ENCODE measurements at regions not wholly inside any gene's neighbourhood (a gene's known extent, or its start where the extent isn't known, plus 50 kb on each side); places are given as distances from the start of the nearest gene placed in this dataset.

- ATAC-seq (no peak), FAIRE-seq (no peak), DNase-seq (ENCODE audit: low spot score) (no peak)
- no peaks in the 10 kb centered on the region for H3K36me3 ChIP-seq (replicated peaks in 1 of 2; ENCODE audit: control insufficient read depth in 1 of 2, insufficient read depth in 2 of 2, low read length in 2 of 2)
- no peaks in the 10 kb centered on the region for H3K4me1 ChIP-seq (ENCODE audit: insufficient read depth, low read length)
- no peak overlapping the region for H3K27ac ChIP-seq (ENCODE audit: extremely low read length, insufficient read depth, low read length)
- no peak overlapping the region for H2AFZ ChIP-seq (ENCODE audit: low read length)
- H3K4me3 ChIP-seq (replicated peaks in 1 of 3; ENCODE audit: insufficient read depth in 1 of 3, low read depth in 2 of 3, low read length in 3 of 3): no peak overlapping the region
- H4K20me1 ChIP-seq (ENCODE audit: insufficient read depth, low read length): no peaks in the 10 kb centered on the region
- ChIA-PET CTCF (ENCODE audit: low intra/inter-chr PET ratio, low total read pairs) (interaction anchor here (1.0 to 2.0 kb wide), 3 partner anchors 512 to 708 kb away, joined by 4 to 11 read pairs (median 7); no protein-coding TSS in a partner anchor), POLR2A (interaction anchor here (1.7 kb wide), 1 partner anchor 512 kb away, joined by 8 read pairs; no protein-coding TSS in a partner anchor)
- 22% methylated on average over 4 of the region's 4 CpGs for WGBS (ENCODE audit: low lambda C conversion rate)
- no TSS peak for BruUV-seq (replicated peaks)
- TF ChIP-seq ETV5 (CRISPR knock-in tag; IDR thresholded peaks at IDR 0.05; ENCODE audit: borderline replicate concordance) (no peak), GATAD1 (CRISPR knock-in tag; IDR thresholded peaks at IDR 0.05) (no peak), ATF7 (IDR thresholded peaks at IDR 0.05) (0 out of 2 replicates have a peak, but pooled peaks have one; percentile 12), ATF7 (CRISPR knock-in tag; IDR thresholded peaks at IDR 0.05) (no peak)
- no peaks in the 10 kb centered on the region for H3K79me2 ChIP-seq (ENCODE audit: insufficient read depth, low read length)
- intact Hi-C loops (cut with micrococcal nuclease; ENCODE audit: unreplicated experiment) (loop anchor here (2.0 to 5.0 kb wide), 2 partner anchors 599 to 709 kb away; no protein-coding TSS in a partner anchor), in situ Hi-C loops (cut with HindIII; ENCODE audit: extremely low pct_ligation_motif_present, low pct_unique_long_range_greater_than_20kb) (loop anchor here (10.0 to 25.0 kb wide), 2 partner anchors 517 to 664 kb away; no protein-coding TSS in a partner anchor)
- H3K9ac ChIP-seq (ENCODE audit: insufficient read depth, low read depth, low read length): no peak overlapping the region
- H3K27me3 ChIP-seq (ENCODE audit: control insufficient read depth in 1 of 2, insufficient read depth in 2 of 2, low read length in 2 of 2): peaks cover 0 to 17% of the 10 kb centered on the region in 2 experiments; a peak in 3 of 5 replicates
- no peaks in the 10 kb centered on the region for H3K9me3 ChIP-seq (ENCODE audit: low read length)
- H3K4me2 ChIP-seq (ENCODE audit: low read depth, low read length): no peak overlapping the region
Observed at GRCh38 chr21:35401476-35401875, 352.4 kb upstream of the RUNX1 start.

GRCh38 chr21:35400233-35400939 lies 351.3 kb upstream of the RUNX1 start:
- no TSS peak for BruUV-seq (replicated peaks)
- DNase-seq (ENCODE audit: low spot score) (peak; percentile 67), ATAC-seq (peak; percentile 87), FAIRE-seq (peak; percentile 75)
- Histone ChIP-seq H3K27ac (ENCODE audit: extremely low read length, insufficient read depth, low read length) (no peak overlapping the region), H3K4me2 (ENCODE audit: low read depth, low read length) (no peak overlapping the region), H3K36me3 (replicated peaks in 1 of 2; ENCODE audit: control insufficient read depth in 1 of 2, insufficient read depth in 2 of 2, low read length in 2 of 2) (no peaks in the 10 kb centered on the region), H3K9me3 (ENCODE audit: low read length) (no peaks in the 10 kb centered on the region), H4K20me1 (ENCODE audit: insufficient read depth, low read length) (no peaks in the 10 kb centered on the region), H2AFZ (ENCODE audit: low read length) (no peak overlapping the region), H3K79me2 (ENCODE audit: insufficient read depth, low read length) (no peaks in the 10 kb centered on the region), H3K9ac (ENCODE audit: insufficient read depth, low read depth, low read length) (no peak overlapping the region), H3K27me3 (ENCODE audit: control insufficient read depth in 1 of 2, insufficient read depth in 2 of 2, low read length in 2 of 2) (peaks cover 0 to 11% of the 10 kb centered on the region in 2 experiments; a peak in 3 of 5 replicates), H3K4me3 (replicated peaks in 1 of 3; ENCODE audit: insufficient read depth in 1 of 3, low read depth in 2 of 3, low read length in 3 of 3) (no peak overlapping the region), H3K4me1 (ENCODE audit: insufficient read depth, low read length) (no peaks in the 10 kb centered on the region)
- ChIA-PET CTCF (ENCODE audit: low intra/inter-chr PET ratio, low total read pairs) (interaction anchor here (0.9 to 2.0 kb wide), 5 partner anchors 457 to 707 kb away, joined by 3 to 11 read pairs (median 5); no protein-coding TSS in a partner anchor), POLR2A (interaction anchor here (1.0 to 1.7 kb wide), 2 partner anchors 510 to 512 kb away, joined by 3 to 8 read pairs; no protein-coding TSS in a partner anchor)
- in situ Hi-C loops (cut with HindIII; ENCODE audit: extremely low pct_ligation_motif_present, low pct_unique_long_range_greater_than_20kb): loop anchor here (10.0 to 25.0 kb wide), 2 partner anchors 516 to 663 kb away; no protein-coding TSS in a partner anchor
- WGBS (ENCODE audit: low lambda C conversion rate): 29% methylated on average over 7 of the region's 8 CpGs
- intact Hi-C loops (cut with micrococcal nuclease; ENCODE audit: unreplicated experiment): loop anchor here (1.0 to 5.0 kb wide), 5 partner anchors 349 to 708 kb away; no protein-coding TSS in a partner anchor
- TF ChIP-seq ZSCAN20 (CRISPR knock-in tag; IDR thresholded peaks at IDR 0.05; ENCODE audit: borderline replicate concordance) (no peak), ZBTB44 (CRISPR knock-in tag; IDR thresholded peaks at IDR 0.05) (no peak), CTCF (CRISPR knock-in tag; IDR thresholded peaks at IDR 0.05) (peak; percentile 69), BCLAF1 (IDR thresholded peaks at IDR 0.05) (no peak), SALL1 (CRISPR knock-in tag; IDR thresholded peaks at IDR 0.05) (no peak)

Data from HepG2 (cell line).